K562 (cell line): ENCODE measurements at regions not wholly inside any gene's neighbourhood (a gene's known extent, or its start where the extent isn't known, plus 50 kb on each side); places are given as distances from the start of the nearest gene placed in this dataset.

Experiments used
- FOXK1 ChIP-seq: sonication (generic); formaldehyde crosslinking; IDR thresholded peaks from 2 replicates; pipeline ENCODE4 v1.8.0; 2022; ENCODE audit warnings: missing genetic modification reagents, mild to moderate bottlenecking, borderline replicate concordance
- GABPA ChIP-seq: fragments of 200-800 bp; sonication (Bioruptor generic); conservative IDR thresholded peaks from 2 replicates; pipeline ENCODE4 v1.6.1; 2016; ENCODE audit warnings: low read depth, missing genetic modification characterization, missing compliant biosample characterization
- NCOR1 ChIP-seq: fragments of 450-650 bp; IDR thresholded peaks from 2 replicates; pipeline ENCODE4 v1.6.1; 2016; ENCODE audit warnings: mild to moderate bottlenecking, moderate library complexity

DNA sequence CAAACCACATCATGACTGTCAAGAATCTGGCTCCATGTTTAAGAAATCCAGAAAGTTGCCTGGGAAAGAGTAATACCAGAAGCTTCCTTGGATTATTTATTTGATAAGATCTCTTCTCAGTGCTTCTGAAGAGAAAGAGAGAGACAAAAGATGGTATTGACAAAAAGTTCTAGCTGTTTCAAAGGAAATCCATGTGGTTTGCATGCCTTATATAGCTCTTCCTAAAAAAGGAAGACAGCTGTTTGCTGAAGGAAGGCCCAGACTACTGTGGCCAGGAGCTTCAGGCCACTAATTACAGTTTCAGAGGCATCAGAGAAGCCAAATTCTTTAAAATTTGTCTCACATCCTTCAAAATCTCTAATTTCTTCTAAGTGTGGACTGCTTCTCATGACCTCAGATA, 565.2 kb upstream of the SLIT2 start:
- TF ChIP-seq GABPA (tag): no peak
- no peak for TF ChIP-seq FOXK1 (CRISPR knock-in tag)
- TF ChIP-seq NCOR1: no peak
